ENCODE measurements at regions not wholly inside any gene's neighbourhood (a gene's known extent, or its start where the extent isn't known, plus 50 kb on each side); places are given as distances from the start of the nearest gene placed in this dataset.

GRCh38 chr11:130647371-130647770 lies 198.9 kb downstream of the ADAMTS15 start:
- no peak overlapping the region for H3K4me3 ChIP-seq (ENCODE audit: low read depth, low read length)
- no peak for DNase-seq (ENCODE audit: low read depth)
- no peak for TF ChIP-seq CTCF (IDR thresholded peaks at IDR 0.05; ENCODE audit: low read depth, low read length, missing control alignments)

GRCh38 chr11:130649801-130650200 lies 201.4 kb downstream of the ADAMTS15 start:
- TF ChIP-seq CTCF (IDR thresholded peaks at IDR 0.05; ENCODE audit: low read depth, low read length, missing control alignments), result no peak
- DNase-seq (ENCODE audit: low read depth), result no peak
- H3K4me3 ChIP-seq (ENCODE audit: low read depth, low read length), result no peak overlapping the region

GRCh38 chr11:130650456-130651030 lies 202.1 kb downstream of the ADAMTS15 start:
- no peak for TF ChIP-seq CTCF (IDR thresholded peaks at IDR 0.05; ENCODE audit: low read depth, low read length, missing control alignments)

GRCh38 chr11:130651066-130651855 lies 202.8 kb downstream of the ADAMTS15 start:
- no peak for DNase-seq (ENCODE audit: low read depth)
- H3K4me3 ChIP-seq (ENCODE audit: low read depth, low read length), result no peak overlapping the region
- TF ChIP-seq CTCF (IDR thresholded peaks at IDR 0.05; ENCODE audit: low read depth, low read length, missing control alignments), result no peak

More at GRCh38 chr11:130650456-130651030, 202.1 kb downstream of the ADAMTS15 start:
- H3K4me3 ChIP-seq (ENCODE audit: low read depth, low read length), result no peak overlapping the region
- no peak for DNase-seq (ENCODE audit: low read depth)

- no peak overlapping the region for H3K4me3 ChIP-seq (ENCODE audit: low read depth, low read length)
- no peak for DNase-seq (ENCODE audit: low read depth)
- no peak for TF ChIP-seq CTCF (IDR thresholded peaks at IDR 0.05; ENCODE audit: low read depth, low read length, missing control alignments)
These were observed 204.4 kb downstream of the ADAMTS15 start for GRCh38 chr11:130652671-130653335.

- no peak overlapping the region for H3K4me3 ChIP-seq (ENCODE audit: low read depth, low read length)
These were observed 205.6 kb downstream of the ADAMTS15 start for GRCh38 chr11:130653838-130654636.

More at GRCh38 chr11:130653838-130654636, 205.6 kb downstream of the ADAMTS15 start:
- DNase-seq (ENCODE audit: low read depth), result no peak
- TF ChIP-seq CTCF (IDR thresholded peaks at IDR 0.05; ENCODE audit: low read depth, low read length, missing control alignments), result no peak

All from GM12864 (cell line).